Keratinocyte (primary cell): ENCODE measurements at regions not wholly inside any gene's neighbourhood (a gene's known extent, or its start where the extent isn't known, plus 50 kb on each side); places are given as distances from the start of the nearest gene placed in this dataset.

ENCODE experiments used
- EZH2 ChIP-seq: IDR thresholded peaks from one replicate; pipeline ENCODE4 v1.6.1; 2012; ENCODE audit warnings: inconsistent platforms, mild to moderate bottlenecking, low read length, moderate library complexity
- TF ChIP-seq, protein P1 (sequence below), 3 experiments: IDR thresholded peaks in 1 of 3; conservative IDR thresholded peaks in 1 of 3; optimal IDR thresholded peaks in 1 of 3; 2 replicates in 2 of 3; 3 replicates in 1 of 3; pipeline versions ENCODE3 to v1.5.1; 2011; ENCODE audit warnings: low read length in 3 of 3, mild to moderate bottlenecking in 3 of 3, moderate library complexity in 2 of 3, control low read depth in 1 of 3, inconsistent platforms in 1 of 3; ENCODE audit not compliant: insufficient read depth in 2 of 3; ENCODE audit errors: extremely low read depth in 1 of 3

DNA sequence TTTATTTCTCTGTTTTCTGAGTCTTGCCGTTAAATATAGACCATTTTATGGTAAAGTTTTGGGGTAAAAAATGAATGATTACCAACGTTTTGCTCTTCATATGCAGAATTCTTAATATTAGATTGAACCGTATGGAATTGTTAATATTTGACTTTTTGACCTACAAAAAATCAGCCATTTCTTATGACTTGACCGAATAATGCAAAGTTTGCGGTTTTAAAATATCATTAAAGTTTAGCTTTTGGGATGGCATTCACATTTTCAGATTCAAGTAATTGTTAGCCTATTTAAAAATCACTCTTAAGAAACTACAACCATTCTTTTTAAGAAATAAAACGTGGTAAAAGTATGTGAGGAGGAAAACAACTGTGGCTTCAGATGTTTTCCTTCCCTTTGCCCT, 138.0 kb downstream of the HAUS1 start:
- TF ChIP-seq, protein P1, sequence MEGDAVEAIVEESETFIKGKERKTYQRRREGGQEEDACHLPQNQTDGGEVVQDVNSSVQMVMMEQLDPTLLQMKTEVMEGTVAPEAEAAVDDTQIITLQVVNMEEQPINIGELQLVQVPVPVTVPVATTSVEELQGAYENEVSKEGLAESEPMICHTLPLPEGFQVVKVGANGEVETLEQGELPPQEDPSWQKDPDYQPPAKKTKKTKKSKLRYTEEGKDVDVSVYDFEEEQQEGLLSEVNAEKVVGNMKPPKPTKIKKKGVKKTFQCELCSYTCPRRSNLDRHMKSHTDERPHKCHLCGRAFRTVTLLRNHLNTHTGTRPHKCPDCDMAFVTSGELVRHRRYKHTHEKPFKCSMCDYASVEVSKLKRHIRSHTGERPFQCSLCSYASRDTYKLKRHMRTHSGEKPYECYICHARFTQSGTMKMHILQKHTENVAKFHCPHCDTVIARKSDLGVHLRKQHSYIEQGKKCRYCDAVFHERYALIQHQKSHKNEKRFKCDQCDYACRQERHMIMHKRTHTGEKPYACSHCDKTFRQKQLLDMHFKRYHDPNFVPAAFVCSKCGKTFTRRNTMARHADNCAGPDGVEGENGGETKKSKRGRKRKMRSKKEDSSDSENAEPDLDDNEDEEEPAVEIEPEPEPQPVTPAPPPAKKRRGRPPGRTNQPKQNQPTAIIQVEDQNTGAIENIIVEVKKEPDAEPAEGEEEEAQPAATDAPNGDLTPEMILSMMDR (optimal IDR thresholded peaks at IDR 0.05 in 1 of 3, IDR thresholded peaks at IDR 0.05 in 1 of 3, conservative IDR thresholded peaks at IDR 0.05 in 1 of 3; ENCODE audit: extremely low read depth in 1 of 3, insufficient read depth in 2 of 3, low read length in 3 of 3), result no peak
- no peak for TF ChIP-seq EZH2
